Endothelial cell of umbilical vein (primary cell): ENCODE measurements at regions not wholly inside any gene's neighbourhood (a gene's known extent, or its start where the extent isn't known, plus 50 kb on each side); places are given as distances from the start of the nearest gene placed in this dataset.

ENCODE experiments used
- BruUV-seq: library from RNA; stranded (reverse); fragments of 400-500 nt; replicated peaks from 2 replicates; lab custom pipeline; 2021; lab: Mats Ljungman, UMichigan
- CTCF ChIA-PET: fragments of 300-600, 350-600 bp; sonication (Branson Sonifier 250); formaldehyde crosslinking; loops from one replicate; lab custom pipeline; 2021; ENCODE audit warnings: antibody characterized with exemption, inconsistent platforms; lab: Charles Lee
- POLR2A ChIA-PET: fragments of 300-600, 350-600 bp; sonication (Branson Sonifier 250); formaldehyde crosslinking; loops from one replicate; lab custom pipeline; 2021; ENCODE audit warnings: antibody characterized with exemption, inconsistent platforms; lab: Charles Lee
- DNase-seq: peaks from one replicate; pipeline ENCODE4 v3.0.0-alpha.2; 2011; ENCODE audit warnings: low read depth, low spot score
- FAIRE-seq: peaks from 2 replicates; lab custom pipeline; 2011; peaks lifted over from hg19 to GRCh38; lab: Jason Lieb, UNC
- H2AFZ ChIP-seq: 2 replicates; pipeline ENCODE4 v1.6.0; 2012; ENCODE audit warnings: low read depth, low read length, control low read depth, inconsistent platforms
- H3K27ac ChIP-seq: 2 replicates; pipeline ENCODE4 v1.5.1; 2011; ENCODE audit warnings: low read depth, mild to moderate bottlenecking, control low read depth, low read length, moderate library complexity; ENCODE audit not compliant: insufficient read depth
- H3K27me3 ChIP-seq, 2 experiments: 2 replicates each; pipeline versions ENCODE4 v1.6.0 to v1.6.1; 2011; ENCODE audit warnings: low read length in 2 of 2, mixed read lengths in 1 of 2; ENCODE audit not compliant: control insufficient read depth in 2 of 2, insufficient read depth in 2 of 2
- H3K36me3 ChIP-seq, 2 experiments: 2 replicates in 1 of 2; 3 replicates in 1 of 2; pipeline ENCODE4 v1.5.1; 2011; ENCODE audit warnings: low read length in 2 of 2, mild to moderate bottlenecking in 1 of 2, moderate library complexity in 1 of 2; ENCODE audit not compliant: control insufficient read depth in 2 of 2, insufficient read depth in 2 of 2; ENCODE audit errors: extremely low read depth in 1 of 2
- H3K4me1 ChIP-seq: 3 replicates; pipeline ENCODE4 v1.5.1; 2011; ENCODE audit warnings: mild to moderate bottlenecking, low read length; ENCODE audit not compliant: control insufficient read depth, insufficient read depth; ENCODE audit errors: extremely low read depth
- H3K4me2 ChIP-seq: 2 replicates; pipeline ENCODE4 v1.6.1; 2011; ENCODE audit warnings: low read length, control low read depth, mixed read lengths; ENCODE audit not compliant: insufficient read depth
- H3K4me3 ChIP-seq, 3 experiments: fragments of 200-600 bp in 1 of 3; sonication (generic), shearing (Covaris generic) in 1 of 3; replicated peaks in 1 of 3; 2 replicates each; pipeline ENCODE4 v1.5.1; 2011 to 2016; ENCODE audit warnings: control low read depth in 3 of 3, low read length in 3 of 3, mild to moderate bottlenecking in 2 of 3, inconsistent platforms in 1 of 3, low read depth in 1 of 3, moderate library complexity in 1 of 3; ENCODE audit not compliant: insufficient read depth in 1 of 3
- H3K79me2 ChIP-seq: 2 replicates; pipeline ENCODE4 v1.6.0; 2012; ENCODE audit warnings: low read length, inconsistent platforms; ENCODE audit not compliant: control insufficient read depth, insufficient read depth
- H3K9ac ChIP-seq: replicated peaks from 2 replicates; pipeline ENCODE3; 2011; ENCODE audit warnings: low read length, control low read depth; ENCODE audit not compliant: insufficient read depth; ENCODE audit errors: extremely low read depth
- H3K9me1 ChIP-seq: replicated peaks from 3 replicates; pipeline ENCODE4 v1.6.0; 2011; ENCODE audit warnings: mild to moderate bottlenecking, low read length; ENCODE audit not compliant: control insufficient read depth, insufficient read depth; ENCODE audit errors: extremely low read depth
- H3K9me3 ChIP-seq: replicated peaks from 2 replicates; pipeline ENCODE4 v1.5.1; 2012; ENCODE audit warnings: low read length, inconsistent platforms; ENCODE audit not compliant: control insufficient read depth, insufficient read depth
- H4K20me1 ChIP-seq: replicated peaks from 2 replicates; pipeline ENCODE3; 2011; ENCODE audit warnings: mild to moderate bottlenecking, low read length; ENCODE audit not compliant: control insufficient read depth, insufficient read depth; ENCODE audit errors: extremely low read depth
- CTCF ChIP-seq, 2 donors: IDR thresholded peaks; 1 replicate in 1 of 2; 2 replicates in 1 of 2; pipeline ENCODE4 v1.5.1; 2011; ENCODE audit warnings: low read length in 2 of 2, mild to moderate bottlenecking in 2 of 2, moderate library complexity in 2 of 2, control low read depth in 1 of 2, inconsistent platforms in 1 of 2, low read depth in 1 of 2; ENCODE audit not compliant: insufficient read depth in 1 of 2; ENCODE audit errors: extremely low read depth in 1 of 2
- EZH2 ChIP-seq: IDR thresholded peaks from 2 replicates; pipeline ENCODE4 v1.6.1; 2012; ENCODE audit warnings: borderline replicate concordance, low read depth, mild to moderate bottlenecking, moderate library complexity, low read length, inconsistent platforms; ENCODE audit not compliant: severe bottlenecking
- FOS ChIP-seq: IDR thresholded peaks from 2 replicates; pipeline ENCODE4 v1.6.1; 2011; ENCODE audit warnings: mild to moderate bottlenecking, low read length, moderate library complexity, borderline replicate concordance; ENCODE audit not compliant: insufficient read depth
- GATA2 ChIP-seq: IDR thresholded peaks from 2 replicates; pipeline ENCODE4 v1.7.0; 2011; ENCODE audit warnings: low read depth, mild to moderate bottlenecking, moderate library complexity, mixed read lengths, low read length; ENCODE audit not compliant: insufficient read length, insufficient read depth
- JUN ChIP-seq: IDR thresholded peaks from 2 replicates; pipeline ENCODE4 v1.6.1; 2011; ENCODE audit warnings: borderline replicate concordance, low read depth; ENCODE audit not compliant: insufficient read length, insufficient read depth
- MAX ChIP-seq: IDR thresholded peaks from 2 replicates; pipeline ENCODE4 v1.6.1; 2011; ENCODE audit not compliant: insufficient read depth, insufficient read length
- MYC ChIP-seq: IDR thresholded peaks from one replicate; pipeline ENCODE4 v1.6.1; 2011; ENCODE audit warnings: mild to moderate bottlenecking, low read depth, low read length
- POLR2A ChIP-seq: IDR thresholded peaks from 2 replicates; pipeline ENCODE4 v1.6.1; 2012; ENCODE audit warnings: low read depth, mild to moderate bottlenecking, control low read depth, low read length
- POLR2AphosphoS5 ChIP-seq: IDR thresholded peaks from 2 replicates; pipeline ENCODE4 v1.6.1; 2012; ENCODE audit warnings: low read depth, mild to moderate bottlenecking, control low read depth, low read length, moderate library complexity; ENCODE audit not compliant: insufficient read depth
- dilution Hi-C: fragments of 300-500 bp; cut with MboI; formaldehyde crosslinking; loops from one replicate; pipeline ENCODE4 v1.15.0; 2019; ENCODE audit warnings: low sequenced_read_pairs; ENCODE audit not compliant: extremely low pct_ligation_motif_present
- intact Hi-C: fragments of 100-400 bp; cut with micrococcal nuclease; formaldehyde crosslinking; loops from one replicate; pipeline ENCODE4 v1.10.0; 2022

DNA sequence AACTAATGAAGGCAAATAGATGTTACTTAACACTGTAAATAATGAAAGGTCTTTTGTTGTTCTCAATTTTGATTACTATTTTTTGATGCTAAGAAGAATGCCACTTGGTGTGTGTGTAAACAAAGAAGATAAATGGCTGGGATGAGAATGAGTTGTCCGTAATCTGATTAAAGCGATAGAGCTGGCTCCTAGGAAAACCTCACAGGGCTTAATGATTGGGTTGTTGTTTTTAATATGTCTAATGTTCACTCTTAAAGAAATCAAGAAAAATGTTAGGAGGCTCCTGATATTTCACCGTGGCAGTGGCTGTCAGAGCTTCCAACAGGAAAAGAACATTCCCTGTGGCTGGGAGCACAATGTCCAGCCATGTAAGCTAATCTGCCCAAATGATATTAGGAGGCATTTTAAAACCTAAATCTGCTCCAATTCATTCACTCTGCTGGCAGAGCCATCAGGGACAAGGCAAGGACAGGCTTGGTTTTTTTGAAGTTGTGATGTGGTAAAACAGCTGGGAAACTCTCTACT, 243.9 kb downstream of the SNX10 start:
- H3K4me3 ChIP-seq: no peak overlapping the region
- POLR2A ChIA-PET: no interaction called here
- CTCF ChIA-PET: interaction anchor here (0.9 kb wide), 1 partner anchor 11 kb away, joined by 4 read pairs; no protein-coding TSS in a partner anchor
- no peaks in the 10 kb centered on the region for H3K9me3 ChIP-seq
- H3K9me1 ChIP-seq: no peaks in the 10 kb centered on the region
- H2AFZ ChIP-seq: no peak overlapping the region
- H3K36me3 ChIP-seq: no peaks in the 10 kb centered on the region
- FAIRE-seq: no peak
- intact Hi-C loops (no loop called here), dilution Hi-C loops (no loop called here)
- no peak overlapping the region for H3K4me2 ChIP-seq
- H3K27ac ChIP-seq: no peak overlapping the region
- H3K27me3 ChIP-seq: peaks cover 21 to 22% of the 10 kb centered on the region in 2 experiments
- no peaks in the 10 kb centered on the region for H4K20me1 ChIP-seq
- DNase-seq: no peak
- no peak overlapping the region for H3K9ac ChIP-seq
- H3K79me2 ChIP-seq: no peaks in the 10 kb centered on the region
- no peaks in the 10 kb centered on the region for H3K4me1 ChIP-seq
- TF ChIP-seq MAX (no peak), JUN (no peak), CTCF (IDR thresholded peaks at IDR 0.05; ENCODE audit: extremely low read depth in 1 of 2, insufficient read depth in 1 of 2, low read depth in 1 of 2, low read length in 2 of 2) (no peak), GATA2 (no peak), POLR2AphosphoS5 (no peak), POLR2A (no peak), MYC (no peak), FOS (no peak), EZH2 (no peak)
- no TSS peak for BruUV-seq
